ENCODE measurements at regions not wholly inside any gene's neighbourhood (a gene's known extent, or its start where the extent isn't known, plus 50 kb on each side); places are given as distances from the start of the nearest gene placed in this dataset.

DNA sequence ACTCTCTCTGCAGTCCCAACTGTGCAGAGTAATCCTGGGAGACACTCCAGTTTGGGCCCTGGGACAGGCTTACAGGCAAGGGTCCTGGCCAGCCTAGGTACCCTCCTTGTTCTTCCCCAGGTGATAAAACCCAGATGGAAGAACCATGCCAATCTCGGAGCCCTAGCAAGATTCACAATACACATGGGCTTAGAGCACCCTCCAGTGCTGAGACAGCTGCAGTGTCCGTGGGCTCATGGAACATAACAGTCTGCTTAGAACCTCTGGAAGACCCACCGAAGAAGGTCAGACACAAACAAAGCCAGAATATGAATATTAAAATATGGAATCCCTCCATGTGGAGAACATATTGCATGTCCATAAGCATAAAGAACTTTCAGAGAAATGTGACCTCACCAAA is 568.1 kb downstream of the KCNJ3 start:
- no peaks in the 10 kb centered on the region for H3K27me3 ChIP-seq
- no peaks in the 10 kb centered on the region for H3K9me3 ChIP-seq
- H3K4me1 ChIP-seq = no peaks in the 10 kb centered on the region
- intact Hi-C loops (cut with DNase I) = no loop called here
- 85 to 100% methylated on average over 1 to 2 of the region's 3 CpGs for WGBS, 2 donors
- no peak overlapping the region for H3K27ac ChIP-seq
- no peak for DNase-seq
- TF ChIP-seq POLR2A (IDR thresholded peaks at IDR 0.05) (no peak), CTCF (IDR thresholded peaks at IDR 0.05) (no peak)
- no peak overlapping the region for H3K4me3 ChIP-seq
- H3K36me3 ChIP-seq = no peaks in the 10 kb centered on the region

- TF ChIP-seq POLR2A (IDR thresholded peaks at IDR 0.05) (no peak), CTCF (IDR thresholded peaks at IDR 0.05) (no peak)
- H3K36me3 ChIP-seq = no peaks in the 10 kb centered on the region
- no peak overlapping the region for H3K27ac ChIP-seq
- H3K4me3 ChIP-seq = no peak overlapping the region
- H3K4me1 ChIP-seq = no peaks in the 10 kb centered on the region
- intact Hi-C loops (cut with DNase I) = no loop called here
- no peaks in the 10 kb centered on the region for H3K9me3 ChIP-seq
- WGBS, 2 donors = 63 to 86% methylated on average over 1 of the region's 1 CpG
- DNase-seq = no peak
- H3K27me3 ChIP-seq = no peaks in the 10 kb centered on the region
These were observed 567.6 kb downstream of the KCNJ3 start for GRCh38 chr2:155266109-155266508.

- WGBS, 2 donors = 76 to 87% methylated on average over 6 of the region's 6 CpGs
- intact Hi-C loops (cut with DNase I) = no loop called here
- Histone ChIP-seq H3K27me3 (no peaks in the 10 kb centered on the region), H3K4me3 (no peak overlapping the region), H3K4me1 (no peaks in the 10 kb centered on the region), H3K27ac (no peak overlapping the region), H3K9me3 (no peaks in the 10 kb centered on the region), H3K36me3 (no peaks in the 10 kb centered on the region)
- DNase-seq = no peak
- TF ChIP-seq CTCF (IDR thresholded peaks at IDR 0.05) = no peak
- TF ChIP-seq POLR2A (IDR thresholded peaks at IDR 0.05) = no peak
These were observed 558.3 kb downstream of the KCNJ3 start for GRCh38 chr2:155256803-155257202.

DNA sequence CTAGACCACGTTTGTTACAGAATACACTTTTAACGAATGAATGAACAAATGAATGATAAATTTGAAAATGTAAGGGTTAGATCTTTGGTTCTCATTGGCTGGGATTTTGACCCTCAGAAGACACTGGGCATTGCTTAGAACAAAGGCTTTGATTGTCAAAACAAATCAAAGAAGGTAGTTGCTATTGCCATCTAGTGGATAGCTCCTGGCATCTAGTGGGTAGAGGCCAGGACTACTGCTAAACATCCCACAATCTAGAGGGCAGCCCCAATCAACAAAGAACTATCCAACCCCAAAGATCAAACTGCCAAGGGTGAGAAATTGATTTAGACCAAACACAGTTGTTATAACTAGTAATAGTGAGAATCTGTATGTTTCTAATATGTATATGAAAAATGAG is 552.3 kb downstream of the KCNJ3 start:
- no peaks in the 10 kb centered on the region for H3K27me3 ChIP-seq
- H3K36me3 ChIP-seq = no peaks in the 10 kb centered on the region
- no peak overlapping the region for H3K4me3 ChIP-seq
- no peak for DNase-seq
- H3K27ac ChIP-seq = no peak overlapping the region
- no peaks in the 10 kb centered on the region for H3K9me3 ChIP-seq
- TF ChIP-seq POLR2A (IDR thresholded peaks at IDR 0.05) (no peak), CTCF (IDR thresholded peaks at IDR 0.05) (no peak)
- H3K4me1 ChIP-seq = no peaks in the 10 kb centered on the region
- intact Hi-C loops (cut with DNase I) = no loop called here
- 8 to 18% methylated on average over 2 of the region's 2 CpGs for WGBS, 2 donors

GRCh38 chr2:155240176-155240575 is 541.7 kb downstream of the KCNJ3 start:
- WGBS, 2 donors = 35 to 56% methylated on average over 4 of the region's 4 CpGs
- intact Hi-C loops (cut with DNase I) = no loop called here
- H3K9me3 ChIP-seq = no peaks in the 10 kb centered on the region
- H3K36me3 ChIP-seq = no peaks in the 10 kb centered on the region
- no peak for DNase-seq
- no peaks in the 10 kb centered on the region for H3K4me1 ChIP-seq
- no peak for TF ChIP-seq POLR2A (IDR thresholded peaks at IDR 0.05)
- H3K4me3 ChIP-seq = no peak overlapping the region
- H3K27ac ChIP-seq = no peak overlapping the region
- H3K27me3 ChIP-seq = no peaks in the 10 kb centered on the region

GRCh38 chr2:155235710-155236109 is 537.2 kb downstream of the KCNJ3 start:
- Histone ChIP-seq H3K27me3 (no peaks in the 10 kb centered on the region), H3K4me1 (no peaks in the 10 kb centered on the region), H3K36me3 (no peaks in the 10 kb centered on the region), H3K9me3 (peaks cover 0 to 5% (median 0%) of the 10 kb centered on the region in 3 donors), H3K4me3 (no peak overlapping the region), H3K27ac (no peak overlapping the region)
- no peak for DNase-seq
- WGBS, 2 donors = 50 to 66% methylated on average over 2 of the region's 2 CpGs
- no peak for TF ChIP-seq POLR2A (IDR thresholded peaks at IDR 0.05)
- intact Hi-C loops (cut with DNase I) = no loop called here
